DND-41 (cell line): ENCODE measurements at regions not wholly inside any gene's neighbourhood (a gene's known extent, or its start where the extent isn't known, plus 50 kb on each side); places are given as distances from the start of the nearest gene placed in this dataset.
A peak's percentile ranks its signal among the peaks of the same experiment; 100 is the strongest.

Experiments used
- ATAC-seq: fragments of 200-7000 bp; cut with Tn5 transposase; 3 replicates; pipeline ENCODE4 v1.9.1; 2021; ENCODE audit warnings: low read depth; ENCODE audit not compliant: insufficient read depth
- DNase-seq: peaks from one replicate; pipeline ENCODE4 v3.0.0-alpha.2; 2020
- H2AFZ ChIP-seq: 2 replicates; pipeline ENCODE4 v1.6.0; 2012; ENCODE audit warnings: low read depth, low read length
- H3K27ac ChIP-seq: 2 replicates; pipeline ENCODE4 v1.5.1; 2012; ENCODE audit warnings: low read length, inconsistent platforms
- H3K27me3 ChIP-seq: fragments of 200-600 bp; sonication (generic); 2 replicates; pipeline ENCODE4 v1.6.0; 2012; ENCODE audit warnings: low read length, mild to moderate bottlenecking, inconsistent platforms; ENCODE audit not compliant: insufficient read depth, poor library complexity
- H3K36me3 ChIP-seq: 2 replicates; pipeline ENCODE4 v1.5.1; 2012; ENCODE audit warnings: low read length, inconsistent platforms; ENCODE audit not compliant: insufficient read depth
- H3K4me1 ChIP-seq: 2 replicates; pipeline ENCODE4 v1.5.1; 2012; ENCODE audit warnings: mild to moderate bottlenecking, low read length; ENCODE audit not compliant: insufficient read depth
- H3K4me2 ChIP-seq: 2 replicates; pipeline ENCODE4 v1.6.0; 2012; ENCODE audit warnings: mild to moderate bottlenecking, moderate library complexity, low read length, inconsistent platforms; ENCODE audit not compliant: insufficient read depth
- H3K4me3 ChIP-seq, 2 experiments: fragments of 200-600 bp in 1 of 2; shearing (Covaris generic) in 1 of 2; 2 replicates each; pipeline ENCODE4 v1.5.1; 2012 to 2016; ENCODE audit warnings: inconsistent platforms in 2 of 2, low read length in 2 of 2, mild to moderate bottlenecking in 2 of 2, low read depth in 1 of 2, moderate library complexity in 1 of 2
- H3K79me2 ChIP-seq: 2 replicates; pipeline ENCODE4 v1.6.0; 2012; ENCODE audit warnings: low read length, inconsistent platforms; ENCODE audit not compliant: insufficient read depth
- H3K9ac ChIP-seq: 2 replicates; pipeline ENCODE4 v1.6.0; 2012; ENCODE audit warnings: low read depth, mild to moderate bottlenecking, inconsistent platforms, low read length, moderate library complexity
- H3K9me3 ChIP-seq: 2 replicates; pipeline ENCODE4 v1.5.1; 2012; ENCODE audit warnings: low read length, moderate library complexity, mild to moderate bottlenecking, inconsistent platforms; ENCODE audit not compliant: insufficient read depth, severe bottlenecking
- H4K20me1 ChIP-seq: 2 replicates; pipeline ENCODE4 v1.6.0; 2012; ENCODE audit warnings: low read length; ENCODE audit not compliant: insufficient read depth
- EZH2 ChIP-seq: IDR thresholded peaks from 3 replicates; pipeline ENCODE4 v1.6.1; 2012; ENCODE audit warnings: borderline replicate concordance, low read depth, mild to moderate bottlenecking, moderate library complexity, low read length, inconsistent platforms; ENCODE audit not compliant: severe bottlenecking
- TF ChIP-seq, protein P1 (sequence below): IDR thresholded peaks from 2 replicates; pipeline ENCODE4 v1.5.1; 2012; ENCODE audit warnings: borderline replicate concordance, low read length, moderate library complexity, mild to moderate bottlenecking; ENCODE audit not compliant: poor library complexity, severe bottlenecking; ENCODE audit errors: extremely low read depth

- Histone ChIP-seq H3K4me3 (no peak overlapping the region), H3K27ac (no peak overlapping the region), H3K4me1 (no peaks in the 10 kb centered on the region), H3K27me3 (no peaks in the 10 kb centered on the region), H2AFZ (no peak overlapping the region), H3K36me3 (no peaks in the 10 kb centered on the region), H3K9ac (no peak overlapping the region), H3K4me2 (no peak overlapping the region), H3K9me3 (no peaks in the 10 kb centered on the region), H3K79me2 (no peaks in the 10 kb centered on the region), H4K20me1 (no peaks in the 10 kb centered on the region)
- ATAC-seq (no peak), DNase-seq (no peak)
- TF ChIP-seq, protein P1, sequence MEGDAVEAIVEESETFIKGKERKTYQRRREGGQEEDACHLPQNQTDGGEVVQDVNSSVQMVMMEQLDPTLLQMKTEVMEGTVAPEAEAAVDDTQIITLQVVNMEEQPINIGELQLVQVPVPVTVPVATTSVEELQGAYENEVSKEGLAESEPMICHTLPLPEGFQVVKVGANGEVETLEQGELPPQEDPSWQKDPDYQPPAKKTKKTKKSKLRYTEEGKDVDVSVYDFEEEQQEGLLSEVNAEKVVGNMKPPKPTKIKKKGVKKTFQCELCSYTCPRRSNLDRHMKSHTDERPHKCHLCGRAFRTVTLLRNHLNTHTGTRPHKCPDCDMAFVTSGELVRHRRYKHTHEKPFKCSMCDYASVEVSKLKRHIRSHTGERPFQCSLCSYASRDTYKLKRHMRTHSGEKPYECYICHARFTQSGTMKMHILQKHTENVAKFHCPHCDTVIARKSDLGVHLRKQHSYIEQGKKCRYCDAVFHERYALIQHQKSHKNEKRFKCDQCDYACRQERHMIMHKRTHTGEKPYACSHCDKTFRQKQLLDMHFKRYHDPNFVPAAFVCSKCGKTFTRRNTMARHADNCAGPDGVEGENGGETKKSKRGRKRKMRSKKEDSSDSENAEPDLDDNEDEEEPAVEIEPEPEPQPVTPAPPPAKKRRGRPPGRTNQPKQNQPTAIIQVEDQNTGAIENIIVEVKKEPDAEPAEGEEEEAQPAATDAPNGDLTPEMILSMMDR: no peak
- no peak for TF ChIP-seq EZH2
Observed at GRCh38 chr11:116603728-116604323, 169.0 kb downstream of the BUD13 start.

DNA sequence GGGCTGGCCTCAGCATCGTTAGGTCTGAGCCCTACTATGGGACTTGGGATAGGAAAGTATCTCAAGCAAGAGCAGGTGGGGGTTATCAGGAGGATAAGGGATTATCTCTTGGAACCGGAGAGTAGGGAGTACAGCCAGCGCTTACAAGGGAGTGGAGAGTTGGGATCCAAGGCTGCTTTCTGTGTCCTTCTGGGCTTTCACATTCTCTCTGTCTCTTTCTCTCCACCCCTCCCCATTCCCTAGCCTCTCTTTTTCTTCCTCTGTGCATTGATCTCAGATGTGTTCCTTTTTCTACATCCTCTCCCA is 170.2 kb downstream of the BUD13 start:
- no peaks in the 10 kb centered on the region for H3K27me3 ChIP-seq
- H3K4me2 ChIP-seq: no peak overlapping the region
- H3K4me1 ChIP-seq: no peaks in the 10 kb centered on the region
- H2AFZ ChIP-seq: no peak overlapping the region
- no peak for ATAC-seq
- TF ChIP-seq, protein P1: no peak
- TF ChIP-seq EZH2: no peak
- H3K36me3 ChIP-seq: no peaks in the 10 kb centered on the region
- H3K27ac ChIP-seq: no peak overlapping the region
- H3K9ac ChIP-seq: no peak overlapping the region
- H3K4me3 ChIP-seq: no peak overlapping the region
- H4K20me1 ChIP-seq: no peaks in the 10 kb centered on the region
- DNase-seq: no peak
- H3K79me2 ChIP-seq: no peaks in the 10 kb centered on the region
- H3K9me3 ChIP-seq: no peaks in the 10 kb centered on the region

GRCh38 chr11:116601814-116602636 is 170.8 kb downstream of the BUD13 start:
- Histone ChIP-seq H3K9me3 (no peaks in the 10 kb centered on the region), H3K79me2 (no peaks in the 10 kb centered on the region), H3K27ac (no peak overlapping the region), H3K9ac (no peak overlapping the region), H3K4me1 (no peaks in the 10 kb centered on the region), H2AFZ (no peak overlapping the region), H3K27me3 (no peaks in the 10 kb centered on the region), H3K36me3 (no peaks in the 10 kb centered on the region), H4K20me1 (no peaks in the 10 kb centered on the region), H3K4me3 (no peak overlapping the region), H3K4me2 (no peak overlapping the region)
- TF ChIP-seq EZH2: no peak
- TF ChIP-seq, protein P1: no peak
- no peak for ATAC-seq
- peak; percentile 7 for DNase-seq
